ENCODE measurements at regions not wholly inside any gene's neighbourhood (a gene's known extent, or its start where the extent isn't known, plus 50 kb on each side); places are given as distances from the start of the nearest gene placed in this dataset.

- intact Hi-C loops (cut with DNase I), result no loop called here
- ATAC-seq (no peak), DNase-seq (no peak)
Measured at GRCh38 chr9:84554069-84554664, 115.4 kb upstream of the NTRK2 start.

DNA sequence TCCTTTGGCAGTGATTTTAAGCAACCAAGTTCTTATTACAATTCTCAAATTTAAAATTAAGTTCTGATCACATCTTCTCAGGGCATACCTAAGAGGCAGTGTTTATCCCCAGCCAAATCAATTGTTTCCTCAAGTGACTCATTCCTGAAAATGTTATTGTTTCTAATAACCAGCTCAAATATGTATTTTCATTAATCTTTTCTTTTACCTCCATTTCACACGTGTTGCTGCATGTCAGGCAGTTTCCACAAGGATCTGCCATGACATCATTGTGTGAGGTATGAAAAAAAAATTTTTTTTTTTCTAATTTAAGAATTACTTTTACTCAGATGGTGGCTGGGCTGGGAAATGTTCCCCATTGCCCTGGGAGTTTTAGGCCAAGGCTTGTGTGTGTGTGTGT is 113.0 kb upstream of the NTRK2 start:
- ATAC-seq (no peak), DNase-seq (no peak)
- intact Hi-C loops (cut with DNase I), result no loop called here

DNA sequence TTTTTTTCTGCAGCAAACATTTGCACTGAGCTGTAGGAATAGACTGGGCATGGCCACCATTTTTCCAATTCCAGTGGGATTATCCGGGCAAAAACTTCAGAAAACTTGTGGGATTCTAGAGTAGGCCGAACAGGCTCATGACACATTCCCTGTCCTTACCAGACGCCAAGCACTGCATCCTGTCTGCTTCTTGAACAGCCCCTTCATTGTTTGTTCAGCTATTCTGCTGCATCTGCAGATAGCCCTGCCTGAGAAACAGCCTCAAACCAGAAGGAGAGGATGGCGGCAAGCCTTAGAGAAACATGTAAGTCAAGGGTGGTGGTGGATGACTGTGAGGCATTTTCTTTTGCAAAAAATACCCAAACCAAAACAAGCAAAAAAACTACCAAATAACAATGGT is 111.8 kb upstream of the NTRK2 start:
- DNase-seq (no peak), ATAC-seq (peak in 1 of 2 donors; percentile 66)
- intact Hi-C loops (cut with DNase I), result no loop called here

DNA sequence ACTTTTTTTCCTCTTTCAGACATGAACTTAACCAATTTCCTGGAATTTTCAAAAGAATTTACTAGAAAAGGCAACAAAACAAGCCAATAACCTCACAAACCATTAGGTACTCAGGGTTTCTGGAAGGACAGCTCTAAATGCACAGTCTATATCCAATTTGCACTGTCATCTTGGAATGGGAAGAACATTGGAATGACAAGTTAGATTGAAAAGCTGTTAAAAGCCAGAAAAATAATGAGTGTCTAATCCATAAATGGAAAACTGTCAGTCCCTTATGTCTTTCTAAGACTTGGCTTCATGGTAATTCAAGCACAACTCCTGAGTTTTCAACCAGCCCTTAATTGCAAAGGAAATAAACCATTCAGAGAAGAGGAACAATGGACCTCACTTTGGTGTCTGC is 105.8 kb upstream of the NTRK2 start:
- ATAC-seq, result no peak
- no peak for DNase-seq
- intact Hi-C loops (cut with DNase I), result no loop called here

- intact Hi-C loops (cut with DNase I), result no loop called here
- no peak for DNase-seq
- no peak for ATAC-seq
Measured at GRCh38 chr9:84567805-84568204, 101.7 kb upstream of the NTRK2 start.

GRCh38 chr9:84570482-84571154 is 98.9 kb upstream of the NTRK2 start:
- ATAC-seq (no peak), DNase-seq (no peak)
- intact Hi-C loops (cut with DNase I), result no loop called here

DNA sequence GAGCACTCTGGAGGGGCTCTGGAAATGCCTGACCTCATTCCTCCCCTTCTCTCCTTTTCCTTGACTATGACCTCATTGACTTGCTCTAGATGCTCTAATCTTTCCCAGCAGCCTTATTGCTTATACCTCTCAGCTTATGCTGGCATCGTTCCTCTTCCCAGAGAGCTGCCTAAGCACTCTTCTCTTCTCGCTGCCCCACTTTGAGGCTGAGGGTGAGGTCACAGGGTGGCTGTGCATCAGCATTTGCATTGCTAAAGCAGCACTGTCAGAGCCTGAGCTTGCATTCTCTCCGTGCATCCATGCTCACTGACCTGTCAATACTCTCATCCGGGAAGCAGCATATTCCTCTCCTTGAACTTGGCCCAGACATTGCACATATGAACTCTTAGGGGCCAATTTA is 96.4 kb upstream of the NTRK2 start:
- intact Hi-C loops (cut with DNase I), result no loop called here
- ATAC-seq, result no peak
- DNase-seq, result no peak

- ATAC-seq, result no peak
- DNase-seq, result no peak
- intact Hi-C loops (cut with DNase I), result no loop called here
Measured at GRCh38 chr9:84575705-84576104, 93.8 kb upstream of the NTRK2 start.

GRCh38 chr9:84583866-84584265 is 85.7 kb upstream of the NTRK2 start:
- ATAC-seq, result no peak
- no peak for DNase-seq
- intact Hi-C loops (cut with DNase I), result no loop called here

- DNase-seq, result no peak
- intact Hi-C loops (cut with DNase I), result no loop called here
- ATAC-seq, result no peak
Measured at GRCh38 chr9:84586662-84587061, 82.9 kb upstream of the NTRK2 start.

DNA sequence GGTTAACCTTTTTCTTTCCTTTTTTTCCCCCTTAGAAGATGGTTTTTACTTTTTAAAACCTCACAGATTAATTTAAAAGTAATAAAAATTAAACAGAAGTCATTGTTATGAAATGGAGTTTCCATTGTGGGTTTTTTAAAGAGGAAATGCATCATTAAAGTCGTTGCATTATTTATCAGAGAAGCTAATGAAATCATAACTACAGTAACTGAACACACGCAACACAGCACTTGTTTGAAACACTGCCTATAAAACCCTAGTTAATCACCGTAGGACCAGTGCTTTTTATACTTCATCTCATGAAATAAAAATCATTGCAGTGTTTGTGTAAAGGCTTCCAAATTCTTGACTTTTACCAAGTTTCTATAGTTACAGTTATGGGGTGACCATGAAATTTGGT is 82.4 kb upstream of the NTRK2 start:
- DNase-seq, result no peak
- no peak for ATAC-seq
- intact Hi-C loops (cut with DNase I), result no loop called here

- ATAC-seq (no peak), DNase-seq (no peak)
- intact Hi-C loops (cut with DNase I), result no loop called here
Measured at GRCh38 chr9:84589542-84589941, 80.0 kb upstream of the NTRK2 start.

GRCh38 chr9:84590706-84591105 is 78.8 kb upstream of the NTRK2 start:
- no peak for DNase-seq
- no peak for ATAC-seq
- intact Hi-C loops (cut with DNase I), result no loop called here

- no peak for ATAC-seq
- no peak for DNase-seq
- intact Hi-C loops (cut with DNase I), result no loop called here
Measured at GRCh38 chr9:84592918-84593317, 76.6 kb upstream of the NTRK2 start.

DNA sequence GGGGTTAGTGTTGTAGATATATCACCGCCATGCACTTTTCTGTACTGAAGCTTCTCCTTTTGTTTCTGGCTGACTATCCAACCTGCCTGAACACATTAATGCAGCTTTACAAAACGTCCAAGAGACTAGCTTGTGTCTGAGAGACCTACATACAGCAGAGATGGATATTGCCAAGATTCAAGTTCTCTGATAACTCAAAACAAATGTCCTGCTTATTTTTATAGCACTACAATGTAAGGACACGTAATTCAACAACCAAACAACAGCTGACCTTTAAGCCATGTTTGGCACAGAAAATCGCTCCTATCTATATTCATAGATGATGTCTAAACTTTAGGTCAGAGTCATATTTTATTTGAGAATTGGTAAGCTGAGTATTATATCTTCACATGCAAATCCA is 76.2 kb upstream of the NTRK2 start:
- intact Hi-C loops (cut with DNase I), result no loop called here
- no peak for ATAC-seq

GRCh38 chr9:84597131-84597530 is 72.4 kb upstream of the NTRK2 start:
- intact Hi-C loops (cut with DNase I), result no loop called here
- DNase-seq (no peak), ATAC-seq (no peak)

More for the DNA sequence above, 76.2 kb upstream of the NTRK2 start:
- DNase-seq, result no peak

DNA sequence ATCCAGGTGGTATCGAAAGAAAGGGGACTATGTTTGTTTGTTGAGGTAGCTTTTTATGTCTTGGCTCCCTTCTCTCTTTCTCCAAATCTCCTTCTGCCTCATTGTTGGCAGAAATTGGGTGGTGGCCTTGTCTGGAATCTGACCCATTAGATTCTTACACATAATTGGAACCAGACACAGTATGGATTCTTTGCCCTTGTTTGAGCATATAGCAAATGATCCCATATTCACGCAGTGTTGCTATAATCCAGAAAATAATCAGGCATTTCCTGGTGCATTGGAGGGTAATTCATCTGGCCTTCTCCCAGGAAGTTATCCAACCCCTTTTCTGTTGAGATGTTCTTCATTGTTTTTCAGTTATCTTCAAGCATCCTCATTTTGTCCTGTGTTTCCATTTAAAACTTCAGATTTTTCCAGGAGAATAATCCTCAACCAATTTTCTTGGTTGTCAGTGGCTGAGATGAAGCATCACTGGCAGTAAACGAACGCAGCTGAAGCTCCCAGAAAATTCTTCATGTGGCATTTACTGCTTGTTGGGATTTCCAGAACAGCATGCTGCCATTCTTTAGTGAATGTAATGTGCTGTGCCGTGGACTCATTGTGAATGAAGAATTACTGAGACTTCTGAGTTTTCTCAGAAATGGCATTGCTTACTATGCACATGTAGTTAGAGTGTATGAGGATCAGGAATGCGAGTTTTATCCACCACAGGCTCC is 70.5 kb upstream of the NTRK2 start:
- DNase-seq, result no peak
- intact Hi-C loops (cut with DNase I), result no loop called here
- no peak for ATAC-seq

- ATAC-seq, result no peak
- intact Hi-C loops (cut with DNase I), result no loop called here
- DNase-seq, result no peak
Measured at GRCh38 chr9:84600739-84601138, 68.8 kb upstream of the NTRK2 start.

DNA sequence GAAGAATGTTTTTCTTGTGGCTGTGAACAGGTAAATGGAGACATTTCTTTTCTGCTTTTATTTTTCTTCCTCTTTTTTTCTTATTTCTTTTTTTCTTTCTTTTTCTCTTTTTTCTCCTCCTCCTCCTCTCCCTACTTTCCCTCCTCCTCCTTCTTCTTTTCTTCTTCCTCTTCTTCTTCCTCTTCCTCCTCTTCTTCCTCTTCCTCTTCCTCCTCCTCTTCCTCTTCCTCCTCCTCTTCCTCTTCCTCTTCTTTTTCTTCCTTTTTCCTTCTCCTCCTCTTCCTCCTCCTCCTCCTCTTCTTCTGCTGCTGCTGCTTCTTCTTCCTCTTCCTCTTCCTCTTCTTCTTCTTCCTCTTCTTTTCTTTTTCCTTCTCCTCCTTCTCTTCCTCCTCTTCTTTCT is 65.3 kb upstream of the NTRK2 start:
- intact Hi-C loops (cut with DNase I), result no loop called here
- no peak for DNase-seq

GRCh38 chr9:84609779-84610178 is 59.8 kb upstream of the NTRK2 start:
- ATAC-seq (no peak), DNase-seq (no peak)
- intact Hi-C loops (cut with DNase I), result no loop called here

More for the DNA sequence above, 65.3 kb upstream of the NTRK2 start:
- no peak for ATAC-seq

GRCh38 chr9:84613431-84613830 is 56.1 kb upstream of the NTRK2 start:
- DNase-seq, result no peak
- intact Hi-C loops (cut with DNase I), result no loop called here
- no peak for ATAC-seq

Measured in left cardiac atrium (tissue), 4 donors.